Neural progenitor cell (in vitro differentiated cells): ENCODE measurements at regions not wholly inside any gene's neighbourhood (a gene's known extent, or its start where the extent isn't known, plus 50 kb on each side); places are given as distances from the start of the nearest gene placed in this dataset.

Experiments
- EZH2 ChIP-seq: fragments of 200-600 bp; sonication (generic); IDR thresholded peaks from 2 replicates; pipeline ENCODE4 v1.6.1; 2017; ENCODE audit warnings: antibody characterized with exemption, mild to moderate bottlenecking, moderate library complexity
- TF ChIP-seq, protein P1 (sequence below): fragments of 200-600 bp; sonication (generic); IDR thresholded peaks from 2 replicates; pipeline ENCODE4 v1.5.1; 2017; ENCODE audit warnings: antibody characterized with exemption, mild to moderate bottlenecking

GRCh38 chr6:120198033-120198432 is 848.5 kb upstream of the MAN1A1 start:
- TF ChIP-seq, protein P1, sequence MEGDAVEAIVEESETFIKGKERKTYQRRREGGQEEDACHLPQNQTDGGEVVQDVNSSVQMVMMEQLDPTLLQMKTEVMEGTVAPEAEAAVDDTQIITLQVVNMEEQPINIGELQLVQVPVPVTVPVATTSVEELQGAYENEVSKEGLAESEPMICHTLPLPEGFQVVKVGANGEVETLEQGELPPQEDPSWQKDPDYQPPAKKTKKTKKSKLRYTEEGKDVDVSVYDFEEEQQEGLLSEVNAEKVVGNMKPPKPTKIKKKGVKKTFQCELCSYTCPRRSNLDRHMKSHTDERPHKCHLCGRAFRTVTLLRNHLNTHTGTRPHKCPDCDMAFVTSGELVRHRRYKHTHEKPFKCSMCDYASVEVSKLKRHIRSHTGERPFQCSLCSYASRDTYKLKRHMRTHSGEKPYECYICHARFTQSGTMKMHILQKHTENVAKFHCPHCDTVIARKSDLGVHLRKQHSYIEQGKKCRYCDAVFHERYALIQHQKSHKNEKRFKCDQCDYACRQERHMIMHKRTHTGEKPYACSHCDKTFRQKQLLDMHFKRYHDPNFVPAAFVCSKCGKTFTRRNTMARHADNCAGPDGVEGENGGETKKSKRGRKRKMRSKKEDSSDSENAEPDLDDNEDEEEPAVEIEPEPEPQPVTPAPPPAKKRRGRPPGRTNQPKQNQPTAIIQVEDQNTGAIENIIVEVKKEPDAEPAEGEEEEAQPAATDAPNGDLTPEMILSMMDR: no peak
- TF ChIP-seq EZH2: no peak
